ENCODE measurements at regions not wholly inside any gene's neighbourhood (a gene's known extent, or its start where the extent isn't known, plus 50 kb on each side); places are given as distances from the start of the nearest gene placed in this dataset.

DNA sequence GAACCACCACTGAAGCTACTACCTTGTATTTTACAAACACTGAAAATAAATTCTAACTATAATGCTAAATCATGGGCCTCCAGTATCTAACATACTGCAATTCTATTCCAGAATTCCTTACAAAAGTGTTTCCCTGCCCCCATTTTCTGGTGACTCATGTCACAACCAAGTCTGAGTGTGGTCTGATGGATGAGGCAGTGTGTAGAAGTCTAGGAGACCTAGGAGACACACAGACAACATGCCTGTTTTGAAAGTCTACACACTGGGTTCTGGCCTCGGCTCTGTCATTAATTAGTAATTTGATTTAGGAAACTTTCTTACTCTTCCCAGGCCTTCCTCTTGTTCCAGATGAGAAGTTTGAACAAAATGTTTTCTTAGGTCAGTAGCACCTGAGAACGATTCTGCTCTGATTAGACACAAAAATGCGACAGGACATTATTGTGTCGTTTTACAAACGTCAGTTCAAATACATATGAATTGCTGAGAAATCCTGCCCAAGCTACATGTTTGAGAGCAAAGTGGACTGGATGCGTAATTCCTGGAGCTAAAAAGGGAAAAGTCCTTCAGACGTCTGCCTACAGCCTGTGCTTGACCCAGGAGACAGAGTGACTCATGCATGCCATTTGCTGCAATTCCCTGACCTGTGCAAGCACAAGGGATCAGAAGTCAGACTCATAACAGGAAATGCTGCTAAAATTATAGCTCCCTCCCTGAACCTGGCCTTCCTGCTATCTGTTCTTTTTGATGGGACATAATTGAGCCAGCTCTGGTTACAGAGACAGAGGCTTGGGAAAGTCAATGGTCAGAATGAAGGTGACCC lies 494.4 kb downstream of the SOX11 start:
- Histone ChIP-seq H3K9ac (ENCODE audit: extremely low read depth, insufficient read length, low read length) (no peak overlapping the region), H3K23me2 (ENCODE audit: insufficient read length, low read depth, low read length, poor library complexity, severe bottlenecking) (no peaks in the 10 kb centered on the region), H2BK5ac (ENCODE audit: insufficient read length, low read length) (no peak overlapping the region), H3T11ph (ENCODE audit: low read length) (no peak overlapping the region), H2BK15ac (ENCODE audit: low read depth, low read length) (no peak overlapping the region), H3K4me2 (ENCODE audit: insufficient read depth, insufficient read length, low read length) (no peak overlapping the region), H3K56ac (ENCODE audit: insufficient read length, low read depth, low read length) (no peak overlapping the region), H2AK5ac (ENCODE audit: insufficient read length, low read length) (no peak overlapping the region), H3K23ac (ENCODE audit: insufficient read length, low read depth, low read length) (no peak overlapping the region), H4K8ac (replicated peaks; ENCODE audit: insufficient read length, low read depth, low read length) (no peak overlapping the region), H3K27me3 (ENCODE audit: insufficient read depth, low read length) (no peaks in the 10 kb centered on the region), H3K4me1 (ENCODE audit: insufficient read depth, low read length) (no peaks in the 10 kb centered on the region), H3K18ac (ENCODE audit: insufficient read length, low read depth, low read length) (no peak overlapping the region), H4K91ac (ENCODE audit: insufficient read length, low read depth, low read length) (no peak overlapping the region), H3K79me2 (ENCODE audit: insufficient read depth, low read length) (no peaks in the 10 kb centered on the region), H2BK120ac (ENCODE audit: low read depth, low read length, poor library complexity, severe bottlenecking) (no peak overlapping the region), H3K27ac (ENCODE audit: insufficient read length, low read depth, low read length) (no peak overlapping the region), H3K14ac (ENCODE audit: insufficient read depth, low read length) (no peak overlapping the region), H3K9me3 (ENCODE audit: control insufficient read depth, low read depth, low read length) (no peaks in the 10 kb centered on the region), H2AFZ (ENCODE audit: low read length) (no peak overlapping the region), H2BK12ac (ENCODE audit: insufficient read length, low read depth, low read length) (no peak overlapping the region), H4K20me1 (ENCODE audit: control insufficient read depth, insufficient read depth, insufficient read length) (no peaks in the 10 kb centered on the region), H4K5ac (ENCODE audit: insufficient read length, low read depth, low read length) (no peak overlapping the region), H3K79me1 (ENCODE audit: insufficient read depth, low read depth, low read length, poor library complexity, severe bottlenecking) (no peaks in the 10 kb centered on the region), H2BK20ac (ENCODE audit: low read depth, low read length, poor library complexity, severe bottlenecking) (no peak overlapping the region), H3K4ac (ENCODE audit: low read depth, low read length) (no peak overlapping the region)
- DNase-seq = no peak
- no peaks in the 10 kb centered on the region; the same call in 1 of the 2 replicates for H3K27me3 Mint-ChIP-seq (ENCODE audit: low read depth)
- H3K4me3 Mint-ChIP-seq = no peak overlapping the region
- no CpG with 5 or more reads among the region's 7 CpGs for WGBS (ENCODE audit: extremely low coverage, insufficient read length, low lambda C conversion rate)
- H3K36me3 Mint-ChIP-seq (ENCODE audit: insufficient read depth in 1 of 3, low read depth in 3 of 3) = no peaks in the 10 kb centered on the region
- H3K27ac Mint-ChIP-seq = no peak overlapping the region
- peaks cover 2 to 4% of the 10 kb centered on the region in 2 experiments; a peak in 1 of 4 replicates for H3K4me1 Mint-ChIP-seq
- TF ChIP-seq, protein P1, sequence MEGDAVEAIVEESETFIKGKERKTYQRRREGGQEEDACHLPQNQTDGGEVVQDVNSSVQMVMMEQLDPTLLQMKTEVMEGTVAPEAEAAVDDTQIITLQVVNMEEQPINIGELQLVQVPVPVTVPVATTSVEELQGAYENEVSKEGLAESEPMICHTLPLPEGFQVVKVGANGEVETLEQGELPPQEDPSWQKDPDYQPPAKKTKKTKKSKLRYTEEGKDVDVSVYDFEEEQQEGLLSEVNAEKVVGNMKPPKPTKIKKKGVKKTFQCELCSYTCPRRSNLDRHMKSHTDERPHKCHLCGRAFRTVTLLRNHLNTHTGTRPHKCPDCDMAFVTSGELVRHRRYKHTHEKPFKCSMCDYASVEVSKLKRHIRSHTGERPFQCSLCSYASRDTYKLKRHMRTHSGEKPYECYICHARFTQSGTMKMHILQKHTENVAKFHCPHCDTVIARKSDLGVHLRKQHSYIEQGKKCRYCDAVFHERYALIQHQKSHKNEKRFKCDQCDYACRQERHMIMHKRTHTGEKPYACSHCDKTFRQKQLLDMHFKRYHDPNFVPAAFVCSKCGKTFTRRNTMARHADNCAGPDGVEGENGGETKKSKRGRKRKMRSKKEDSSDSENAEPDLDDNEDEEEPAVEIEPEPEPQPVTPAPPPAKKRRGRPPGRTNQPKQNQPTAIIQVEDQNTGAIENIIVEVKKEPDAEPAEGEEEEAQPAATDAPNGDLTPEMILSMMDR (conservative IDR thresholded peaks at IDR 0.05) = no peak
- no peaks in the 10 kb centered on the region for H3K9me3 Mint-ChIP-seq

Measured in H9 (cell line).